H1 (cell line): ENCODE measurements at regions not wholly inside any gene's neighbourhood (a gene's known extent, or its start where the extent isn't known, plus 50 kb on each side); places are given as distances from the start of the nearest gene placed in this dataset.

ENCODE experiments used
- CTCF ChIA-PET: fragments of 300-600 bp; sonication (Branson Sonifier 250); formaldehyde crosslinking; loops from one replicate; lab custom pipeline; 2021; ENCODE audit not compliant: partially characterized antibody; lab: Charles Lee
- POLR2A ChIA-PET: fragments of 300-600 bp; sonication (Branson Sonifier 250); formaldehyde crosslinking; loops from one replicate; lab custom pipeline; 2021; ENCODE audit warnings: inconsistent platforms; ENCODE audit not compliant: partially characterized antibody; lab: Charles Lee
- DNase-seq, 2 experiments: peaks; one replicate each; pipeline versions ENCODE4 v3.0.0 to v3.0.0-alpha.2; 2010 to 2022; ENCODE audit warnings: low spot score in 2 of 2, low read depth in 1 of 2, mixed read lengths in 1 of 2
- FAIRE-seq: peaks from 2 replicates; lab custom pipeline; 2011; peaks lifted over from hg19 to GRCh38; lab: Jason Lieb, UNC
- H2AFZ ChIP-seq: 2 replicates; pipeline ENCODE4 v1.8.1; 2012; ENCODE audit warnings: low read length, inconsistent platforms
- H2AK5ac ChIP-seq: 2 replicates; pipeline ENCODE4 v1.6.1; 2013; ENCODE audit warnings: low read depth, low read length
- H2BK120ac ChIP-seq: replicated peaks from 2 replicates; pipeline ENCODE3; 2013; ENCODE audit warnings: low read depth, low read length, inconsistent platforms
- H2BK12ac ChIP-seq: 2 replicates; pipeline ENCODE4 v1.6.1; 2013; ENCODE audit warnings: low read depth, low read length
- H2BK15ac ChIP-seq: 2 replicates; pipeline ENCODE4 v1.6.1; 2013; ENCODE audit warnings: low read length
- H2BK20ac ChIP-seq: 2 replicates; pipeline ENCODE4 v1.6.1; 2013; ENCODE audit warnings: low read length
- H2BK5ac ChIP-seq: 2 replicates; pipeline ENCODE4 v1.6.1; 2013; ENCODE audit warnings: low read depth, low read length
- H3K14ac ChIP-seq: 2 replicates; pipeline ENCODE4 v1.6.1; 2013; ENCODE audit warnings: inconsistent platforms; ENCODE audit not compliant: insufficient read length
- H3K18ac ChIP-seq: 2 replicates; pipeline ENCODE4 v1.6.1; 2013; ENCODE audit warnings: low read length; ENCODE audit errors: extremely low read depth
- H3K23ac ChIP-seq: 2 replicates; pipeline ENCODE4 v1.6.1; 2013; ENCODE audit warnings: inconsistent platforms; ENCODE audit not compliant: insufficient read length
- H3K23me2 ChIP-seq: 2 replicates; pipeline ENCODE4 v1.6.1; 2013; ENCODE audit warnings: low read depth, low read length
- H3K27ac ChIP-seq: 2 replicates; pipeline ENCODE4 v1.6.1; 2011; ENCODE audit warnings: low read depth, low read length, inconsistent platforms
- H3K27me3 ChIP-seq, 4 experiments: replicated peaks in 1 of 4; 1 replicate in 1 of 4; 2 replicates in 3 of 4; pipeline versions ENCODE4 v1.6.1 to v1.8.1; 2011 to 2013; ENCODE audit warnings: low read length in 3 of 4, mild to moderate bottlenecking in 3 of 4, inconsistent platforms in 2 of 4, mixed read lengths in 2 of 4, moderate library complexity in 1 of 4; ENCODE audit not compliant: control insufficient read depth in 3 of 4, insufficient read depth in 3 of 4; ENCODE audit errors: extremely low read depth in 1 of 4
- H3K36me3 ChIP-seq, 4 experiments: 2 replicates each; pipeline versions ENCODE4 v1.6.1 to v1.8.1; 2011 to 2013; ENCODE audit warnings: mild to moderate bottlenecking in 4 of 4, low read length in 3 of 4, moderate library complexity in 2 of 4, control low read depth in 1 of 4, inconsistent platforms in 1 of 4; ENCODE audit not compliant: insufficient read depth in 4 of 4, control insufficient read depth in 2 of 4
- H3K4ac ChIP-seq: replicated peaks from 2 replicates; pipeline ENCODE3; 2013; ENCODE audit warnings: low read length, low read depth, mixed read lengths, inconsistent platforms; ENCODE audit not compliant: insufficient read length
- H3K4me1 ChIP-seq, 4 experiments: replicated peaks in 1 of 4; 1 replicate in 1 of 4; 2 replicates in 3 of 4; pipeline versions ENCODE4 v1.6.1 to v1.8.1; 2011 to 2013; ENCODE audit warnings: low read length in 3 of 4, inconsistent platforms in 2 of 4, mixed read lengths in 1 of 4; ENCODE audit not compliant: insufficient read depth in 4 of 4, control insufficient read depth in 3 of 4
- H3K4me2 ChIP-seq, 2 experiments: 2 replicates each; pipeline versions ENCODE4 v1.6.1 to v1.8.1; 2011 to 2013; ENCODE audit warnings: low read depth in 2 of 2, low read length in 2 of 2, control low read depth in 1 of 2, inconsistent platforms in 1 of 2, mild to moderate bottlenecking in 1 of 2; ENCODE audit not compliant: insufficient read depth in 1 of 2
- H3K4me3 ChIP-seq, 4 experiments: fragments of 200-600, 300-600 bp in 1 of 4; sonication (generic), shearing (Covaris generic), sonication (Bioruptor Twin) in 1 of 4; 2 replicates each; pipeline versions ENCODE4 v1.5.1 to v1.8.1; 2011 to 2016; ENCODE audit warnings: low read length in 4 of 4, low read depth in 3 of 4, control low read depth in 2 of 4, inconsistent platforms in 2 of 4, mild to moderate bottlenecking in 2 of 4, mixed read lengths in 1 of 4, moderate library complexity in 1 of 4; ENCODE audit not compliant: insufficient read depth in 2 of 4; ENCODE audit errors: extremely low read depth in 1 of 4
- H3K56ac ChIP-seq: replicated peaks from 2 replicates; pipeline ENCODE3; 2013; ENCODE audit warnings: low read depth, mild to moderate bottlenecking, mixed read lengths, low read length, inconsistent platforms; ENCODE audit not compliant: insufficient read length
- H3K79me1 ChIP-seq: 2 replicates; pipeline ENCODE4 v1.6.1; 2013; ENCODE audit warnings: low read depth, low read length, control low read depth
- H3K79me2 ChIP-seq, 2 experiments: 2 replicates each; pipeline versions ENCODE4 v1.6.1 to v1.8.1; 2012 to 2013; ENCODE audit warnings: low read length in 2 of 2, mild to moderate bottlenecking in 2 of 2, inconsistent platforms in 1 of 2; ENCODE audit not compliant: insufficient read depth in 2 of 2, control insufficient read depth in 1 of 2
- H3K9ac ChIP-seq, 4 experiments: replicated peaks in 1 of 4; 1 replicate in 1 of 4; 2 replicates in 3 of 4; pipeline versions ENCODE4 v1.6.1 to v1.8.1; 2011 to 2013; ENCODE audit warnings: low read depth in 3 of 4, low read length in 3 of 4, control low read depth in 2 of 4, mild to moderate bottlenecking in 2 of 4, moderate library complexity in 2 of 4, inconsistent platforms in 1 of 4; ENCODE audit errors: extremely low read depth in 1 of 4
- H3K9me3 ChIP-seq, 2 experiments: 2 replicates each; pipeline versions ENCODE4 v1.6.1 to v1.8.1; 2012 to 2013; ENCODE audit warnings: mild to moderate bottlenecking in 2 of 2, moderate library complexity in 2 of 2, control low read depth in 1 of 2, inconsistent platforms in 1 of 2, low read depth in 1 of 2, low read length in 1 of 2, mixed read lengths in 1 of 2; ENCODE audit not compliant: insufficient read depth in 2 of 2
- H4K20me1 ChIP-seq, 2 experiments: replicated peaks in 1 of 2; 2 replicates each; pipeline versions ENCODE3 to v1.8.1; 2011 to 2013; ENCODE audit warnings: inconsistent platforms in 2 of 2, low read length in 2 of 2, mild to moderate bottlenecking in 1 of 2; ENCODE audit not compliant: insufficient read depth in 2 of 2, control insufficient read depth in 1 of 2
- H4K5ac ChIP-seq: 2 replicates; pipeline ENCODE4 v1.6.1; 2013; ENCODE audit warnings: low read length, low read depth, mixed read lengths, inconsistent platforms; ENCODE audit not compliant: insufficient read length
- H4K8ac ChIP-seq: 2 replicates; pipeline ENCODE4 v1.8.0; 2013; ENCODE audit warnings: mild to moderate bottlenecking, moderate library complexity, low read length, inconsistent platforms; ENCODE audit not compliant: insufficient read depth; ENCODE audit errors: extremely low read depth
- H4K91ac ChIP-seq: replicated peaks from 2 replicates; pipeline ENCODE3; 2013; ENCODE audit warnings: low read length, mixed read lengths, inconsistent platforms; ENCODE audit not compliant: insufficient read length
- BCL11A ChIP-seq, 2 experiments: IDR thresholded peaks; one replicate each; pipeline ENCODE4 v1.6.1; 2011; ENCODE audit warnings: low read depth in 2 of 2, low read length in 2 of 2, mild to moderate bottlenecking in 2 of 2
- E2F6 ChIP-seq: IDR thresholded peaks from 2 replicates; pipeline ENCODE4 v1.6.1; 2012; ENCODE audit warnings: inconsistent platforms
- HDAC2 ChIP-seq, 2 experiments: fragments of 300-600 bp in 1 of 2; sonication (generic) in 1 of 2; IDR thresholded peaks; 2 replicates each; pipeline ENCODE4 v1.6.1; 2011 to 2012; ENCODE audit warnings: low read depth in 2 of 2, low read length in 2 of 2, mild to moderate bottlenecking in 2 of 2, moderate library complexity in 2 of 2, borderline replicate concordance in 1 of 2, inconsistent platforms in 1 of 2
- KDM1A ChIP-seq: fragments of 200-600, 300-600 bp; sonication (generic); IDR thresholded peaks from 2 replicates; pipeline ENCODE4 v1.7.1; 2016; ENCODE audit warnings: mild to moderate bottlenecking, low read length, borderline replicate concordance
- KDM5A ChIP-seq: fragments of 200-600 bp; IDR thresholded peaks from 2 replicates; pipeline ENCODE4 v1.7.1; 2012; ENCODE audit warnings: mild to moderate bottlenecking, low read length, inconsistent platforms, mixed read lengths
- POLR2AphosphoS5 ChIP-seq: IDR thresholded peaks from 2 replicates; pipeline ENCODE4 v1.6.1; 2011; ENCODE audit warnings: low read depth, low read length
- WGBS, 2 experiments: shearing (Covaris generic) in 1 of 2; methylation state at CpG; one replicate each; pipeline versions ENCODE4 v1.1.6 to v1.1.7; 2013 to 2015; ENCODE audit warnings: low lambda C conversion rate in 2 of 2, mixed read lengths in 2 of 2, inconsistent platforms in 1 of 2, low coverage in 1 of 2, missing lambda C conversion rate in 1 of 2; ENCODE audit not compliant: insufficient replicate concordance in 2 of 2, insufficient coverage in 1 of 2, insufficient read length in 1 of 2; ENCODE audit errors: extremely low coverage in 1 of 2, missing lambda C conversion rate in 1 of 2; 5-methylcytosine and 5-hydroxymethylcytosine counted together

GRCh38 chr2:80930777-80931176, 626.2 kb upstream of the LRRTM1 start:
- H3K56ac ChIP-seq: no peak overlapping the region
- peaks cover 3 to 7% of the 10 kb centered on the region in 2 experiments; a peak in 2 of 4 replicates for H3K9me3 ChIP-seq
- H2BK120ac ChIP-seq: no peak overlapping the region
- H3K4me1 ChIP-seq: no peaks in the 10 kb centered on the region; a peak in 1 of 7 replicates
- no peak overlapping the region for H2BK5ac ChIP-seq
- H4K5ac ChIP-seq: no peak overlapping the region
- no peak overlapping the region for H3K9ac ChIP-seq
- DNase-seq (no peak), FAIRE-seq (no peak)
- H3K18ac ChIP-seq: no peak overlapping the region
- no peak overlapping the region for H4K91ac ChIP-seq
- no peaks in the 10 kb centered on the region for H3K79me2 ChIP-seq
- H3K4me2 ChIP-seq: no peak overlapping the region
- H3K4ac ChIP-seq: no peak overlapping the region
- no peak overlapping the region for H3K23ac ChIP-seq
- H2BK15ac ChIP-seq: no peak overlapping the region
- H3K36me3 ChIP-seq: no peaks in the 10 kb centered on the region; a peak in 1 of 8 replicates
- no peak overlapping the region for H3K14ac ChIP-seq
- POLR2A ChIA-PET: no interaction called here
- no peaks in the 10 kb centered on the region for H3K27me3 ChIP-seq
- H3K79me1 ChIP-seq: no peaks in the 10 kb centered on the region
- H3K27ac ChIP-seq: no peak overlapping the region
- H2BK12ac ChIP-seq: no peak overlapping the region
- H2AK5ac ChIP-seq: no peak overlapping the region
- CTCF ChIA-PET: no interaction called here
- 100% methylated on average over 1 of the region's 1 CpG; no CpG with 5 or more reads in 1 of the 2 experiments for WGBS, 2 experiments
- no peak overlapping the region for H4K8ac ChIP-seq
- H4K20me1 ChIP-seq: no peaks in the 10 kb centered on the region
- TF ChIP-seq HDAC2 (IDR thresholded peaks at IDR 0.05; ENCODE audit: borderline replicate concordance in 1 of 2, low read depth in 2 of 2, low read length in 2 of 2): no peak
- TF ChIP-seq KDM1A: no peak
- no peak for TF ChIP-seq BCL11A (IDR thresholded peaks at IDR 0.05; ENCODE audit: low read depth in 2 of 2, low read length in 2 of 2)
- TF ChIP-seq POLR2AphosphoS5: no peak
- no peak for TF ChIP-seq KDM5A
- no peak for TF ChIP-seq E2F6
- no peak overlapping the region for H2AFZ ChIP-seq
- H3K23me2 ChIP-seq: no peaks in the 10 kb centered on the region
- H3K4me3 ChIP-seq: no peak overlapping the region
- H2BK20ac ChIP-seq: no peak overlapping the region
